Nephron (organoid): ENCODE measurements at regions not wholly inside any gene's neighbourhood (a gene's known extent, or its start where the extent isn't known, plus 50 kb on each side); places are given as distances from the start of the nearest gene placed in this dataset.
A peak's percentile ranks its signal among the peaks of the same experiment; 100 is the strongest.
"Not testable (repeated sequence)": the region's sequence is repeated elsewhere in the genome, so short reads cannot be mapped to it uniquely, and the experiment has no call there.

ENCODE experiments used
- H3K27ac Mint-ChIP-seq, 3 experiments: 2 replicates each; pipeline ENCODE4 v1.8.0; 2020; ENCODE audit warnings: mixed read lengths in 3 of 3, mild to moderate bottlenecking in 2 of 3, moderate library complexity in 1 of 3
- H3K27me3 Mint-ChIP-seq: 2 replicates; pipeline ENCODE4 v1.8.0; 2021; ENCODE audit warnings: low read depth, mild to moderate bottlenecking, moderate library complexity, mixed read lengths
- H3K36me3 Mint-ChIP-seq: 2 replicates; pipeline ENCODE4 v1.8.0; 2020; ENCODE audit warnings: low read depth, mixed read lengths
- H3K4me1 Mint-ChIP-seq: 2 replicates; pipeline ENCODE4 v1.8.0; 2020; ENCODE audit warnings: mixed read lengths
- H3K4me3 Mint-ChIP-seq, 3 experiments: 2 replicates each; pipeline ENCODE4 v1.8.0; 2020; ENCODE audit warnings: mild to moderate bottlenecking in 3 of 3, mixed read lengths in 3 of 3, moderate library complexity in 2 of 3
- H3K9me3 Mint-ChIP-seq: 2 replicates; pipeline ENCODE4 v1.8.0; 2020; ENCODE audit warnings: mixed read lengths
- TF ChIP-seq, protein P1 (sequence below), 3 experiments: fragments of 200-600 bp; sonication (generic); IDR thresholded peaks; one replicate each; pipeline ENCODE4 v1.5.0; 2021; ENCODE audit warnings: antibody characterized with exemption in 3 of 3; ENCODE audit not compliant: unreplicated experiment in 3 of 3

GRCh38 chr12:58009405-58010195 lies 68.2 kb downstream of the ATP23 start:
- TF ChIP-seq, protein P1, sequence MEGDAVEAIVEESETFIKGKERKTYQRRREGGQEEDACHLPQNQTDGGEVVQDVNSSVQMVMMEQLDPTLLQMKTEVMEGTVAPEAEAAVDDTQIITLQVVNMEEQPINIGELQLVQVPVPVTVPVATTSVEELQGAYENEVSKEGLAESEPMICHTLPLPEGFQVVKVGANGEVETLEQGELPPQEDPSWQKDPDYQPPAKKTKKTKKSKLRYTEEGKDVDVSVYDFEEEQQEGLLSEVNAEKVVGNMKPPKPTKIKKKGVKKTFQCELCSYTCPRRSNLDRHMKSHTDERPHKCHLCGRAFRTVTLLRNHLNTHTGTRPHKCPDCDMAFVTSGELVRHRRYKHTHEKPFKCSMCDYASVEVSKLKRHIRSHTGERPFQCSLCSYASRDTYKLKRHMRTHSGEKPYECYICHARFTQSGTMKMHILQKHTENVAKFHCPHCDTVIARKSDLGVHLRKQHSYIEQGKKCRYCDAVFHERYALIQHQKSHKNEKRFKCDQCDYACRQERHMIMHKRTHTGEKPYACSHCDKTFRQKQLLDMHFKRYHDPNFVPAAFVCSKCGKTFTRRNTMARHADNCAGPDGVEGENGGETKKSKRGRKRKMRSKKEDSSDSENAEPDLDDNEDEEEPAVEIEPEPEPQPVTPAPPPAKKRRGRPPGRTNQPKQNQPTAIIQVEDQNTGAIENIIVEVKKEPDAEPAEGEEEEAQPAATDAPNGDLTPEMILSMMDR (IDR thresholded peaks at IDR 0.05; ENCODE audit: unreplicated experiment in 3 of 3), result no peak
- H3K27ac Mint-ChIP-seq, result peak overlapping the region in 1 of 3 experiments; percentile 29
- H3K4me1 Mint-ChIP-seq, result peaks cover 10% of the 10 kb centered on the region
- H3K4me3 Mint-ChIP-seq, result no peak overlapping the region
- H3K36me3 Mint-ChIP-seq, result no peaks in the 10 kb centered on the region
- H3K9me3 Mint-ChIP-seq, result no peaks in the 10 kb centered on the region
- H3K27me3 Mint-ChIP-seq, result no peaks in the 10 kb centered on the region

DNA sequence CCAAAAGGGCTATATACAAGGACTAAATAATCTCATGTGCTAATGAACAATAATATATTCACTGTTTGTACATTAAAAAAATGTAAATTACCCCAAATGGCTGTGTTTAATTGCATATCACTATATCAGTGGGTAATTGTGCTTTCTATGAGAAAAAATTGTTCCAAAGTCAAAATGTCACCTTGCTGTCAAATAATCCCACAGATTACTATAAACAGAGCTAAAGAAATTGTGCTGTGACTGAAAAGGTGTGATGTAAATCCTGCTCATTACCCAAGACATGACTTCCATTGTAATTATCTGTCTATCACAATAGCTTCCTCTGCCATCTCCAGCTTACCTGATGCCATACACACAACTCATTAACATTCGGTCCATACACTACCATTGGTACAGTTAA lies 70.3 kb downstream of the ATP23 start:
- H3K4me3 Mint-ChIP-seq, result no peak overlapping the region
- no peak overlapping the region for H3K27ac Mint-ChIP-seq
- no peaks in the 10 kb centered on the region for H3K27me3 Mint-ChIP-seq
- peaks cover 10% of the 10 kb centered on the region for H3K4me1 Mint-ChIP-seq
- TF ChIP-seq, protein P1 (IDR thresholded peaks at IDR 0.05; ENCODE audit: unreplicated experiment in 3 of 3), result no peak
- peaks cover under 1% of the 10 kb centered on the region for H3K9me3 Mint-ChIP-seq
- no peaks in the 10 kb centered on the region for H3K36me3 Mint-ChIP-seq

DNA sequence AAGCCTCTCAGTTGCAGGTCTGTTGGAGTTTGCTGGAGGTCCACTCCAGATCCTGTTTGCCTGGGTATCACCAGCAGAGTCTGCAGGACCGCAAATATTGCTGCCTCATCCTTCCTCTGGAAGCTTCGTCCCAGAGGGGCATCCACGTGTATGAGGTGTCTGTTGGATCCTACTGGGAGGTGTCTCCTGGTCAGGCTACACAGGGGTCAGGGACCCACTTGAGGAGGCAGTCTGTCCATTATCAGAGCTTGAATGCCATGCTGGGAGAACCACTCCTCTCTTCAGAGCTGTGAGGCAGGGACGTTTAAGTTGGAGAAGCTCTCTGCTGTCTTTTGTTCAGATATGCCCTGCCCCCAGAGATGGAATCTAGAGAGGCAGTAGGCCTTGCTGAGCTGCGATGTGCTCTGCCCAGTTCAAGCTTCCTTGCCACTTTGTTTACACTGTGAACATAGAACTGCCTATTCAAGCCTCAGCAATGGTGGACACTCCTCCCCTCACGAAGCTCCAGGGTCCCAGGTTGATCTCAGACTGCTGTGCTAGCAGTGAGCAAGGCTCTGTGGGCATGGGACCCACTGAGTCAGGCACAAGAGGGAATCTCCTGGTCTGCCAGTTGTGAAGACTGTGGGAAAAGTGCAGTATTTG lies 81.1 kb downstream of the ATP23 start:
- H3K27me3 Mint-ChIP-seq, H3K4me3 Mint-ChIP-seq, H3K36me3 Mint-ChIP-seq, H3K27ac Mint-ChIP-seq: not testable (repeated sequence)
- H3K4me1 Mint-ChIP-seq, result peaks cover 14% of the 10 kb centered on the region
- peaks cover 44% of the 10 kb centered on the region for H3K9me3 Mint-ChIP-seq

DNA sequence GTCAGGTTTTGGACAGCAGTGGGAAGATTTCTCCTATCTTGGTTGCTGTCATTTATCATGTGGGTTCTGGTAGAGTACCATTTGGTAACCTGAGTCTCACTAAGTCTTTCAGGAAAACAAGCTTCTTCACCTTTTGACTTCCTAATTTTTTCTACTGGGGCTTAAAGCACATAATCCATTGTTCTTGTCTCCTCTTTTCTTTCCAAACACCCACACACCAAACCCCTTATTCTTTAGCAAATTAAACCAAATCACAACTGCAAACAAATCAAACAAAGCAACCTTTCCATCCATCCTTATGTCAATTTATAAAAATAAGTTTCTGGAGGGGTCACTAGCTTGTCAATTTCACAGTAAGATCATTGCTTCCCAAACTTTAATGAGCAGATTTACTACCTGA lies 84.1 kb downstream of the ATP23 start:
- TF ChIP-seq, protein P1 (IDR thresholded peaks at IDR 0.05; ENCODE audit: unreplicated experiment in 3 of 3), result no peak
- Mint-ChIP-seq H3K27ac (no peak overlapping the region), H3K36me3 (no peaks in the 10 kb centered on the region), H3K9me3 (peaks cover 26% of the 10 kb centered on the region), H3K4me3 (no peak overlapping the region), H3K4me1 (peaks cover 22% of the 10 kb centered on the region), H3K27me3 (no peaks in the 10 kb centered on the region)

DNA sequence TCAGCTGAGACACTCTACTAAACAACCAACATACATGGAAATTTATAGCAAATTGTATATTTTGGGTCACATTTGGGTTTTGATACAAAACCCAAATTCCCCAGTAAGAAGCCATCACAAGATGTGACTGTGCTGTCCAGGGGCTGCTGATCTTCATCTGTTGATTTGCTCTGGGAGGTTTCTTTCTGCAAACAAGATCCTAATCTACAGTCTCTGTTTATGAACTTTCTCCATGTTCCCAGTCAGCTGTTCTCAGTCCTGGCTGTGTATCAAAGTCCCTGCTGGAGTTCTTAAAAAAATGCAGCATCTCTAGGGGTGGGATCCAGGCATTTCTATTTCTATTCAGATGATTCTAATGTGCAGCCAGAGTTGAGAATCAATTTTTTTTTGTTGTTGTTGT lies 85.1 kb downstream of the ATP23 start:
- TF ChIP-seq, protein P1 (IDR thresholded peaks at IDR 0.05; ENCODE audit: unreplicated experiment in 3 of 3), result no peak
- Mint-ChIP-seq H3K27ac (peak overlapping the region in 2 of 3 experiments; percentile 59 to 67), H3K4me1 (peaks cover 22% of the 10 kb centered on the region), H3K4me3 (no peak overlapping the region), H3K36me3 (no peaks in the 10 kb centered on the region), H3K9me3 (peaks cover 25% of the 10 kb centered on the region), H3K27me3 (no peaks in the 10 kb centered on the region)

GRCh38 chr12:58026897-58027891 lies 85.8 kb downstream of the ATP23 start:
- Mint-ChIP-seq H3K27ac (peak overlapping the region; percentile 8 to 67 (median 59)), H3K4me1 (peaks cover 22% of the 10 kb centered on the region), H3K9me3 (peaks cover 23% of the 10 kb centered on the region), H3K4me3 (no peak overlapping the region), H3K36me3 (peaks cover 3% of the 10 kb centered on the region), H3K27me3 (no peaks in the 10 kb centered on the region)
- TF ChIP-seq, protein P1 (IDR thresholded peaks at IDR 0.05; ENCODE audit: unreplicated experiment in 3 of 3), result no peak
